EL (cell line): ENCODE measurements at regions not wholly inside any gene's neighbourhood (a gene's known extent, or its start where the extent isn't known, plus 50 kb on each side); places are given as distances from the start of the nearest gene placed in this dataset.
"Not testable (repeated sequence)": the region's sequence is repeated elsewhere in the genome, so short reads cannot be mapped to it uniquely, and the experiment has no call there.

ENCODE experiments used
- DNase-seq: peaks from one replicate; pipeline ENCODE4 v3.0.0-alpha.2; 2016

- DNase-seq, result not testable (repeated sequence)
Observed at GRCh38 chr1:273772-274171, 177.7 kb downstream of the OR4F29 start.

GRCh38 chr1:267815-268214, 183.7 kb downstream of the OR4F29 start:
- peak; percentile 50 for DNase-seq
